ENCODE measurements at regions not wholly inside any gene's neighbourhood (a gene's known extent, or its start where the extent isn't known, plus 50 kb on each side); places are given as distances from the start of the nearest gene placed in this dataset.

DNA sequence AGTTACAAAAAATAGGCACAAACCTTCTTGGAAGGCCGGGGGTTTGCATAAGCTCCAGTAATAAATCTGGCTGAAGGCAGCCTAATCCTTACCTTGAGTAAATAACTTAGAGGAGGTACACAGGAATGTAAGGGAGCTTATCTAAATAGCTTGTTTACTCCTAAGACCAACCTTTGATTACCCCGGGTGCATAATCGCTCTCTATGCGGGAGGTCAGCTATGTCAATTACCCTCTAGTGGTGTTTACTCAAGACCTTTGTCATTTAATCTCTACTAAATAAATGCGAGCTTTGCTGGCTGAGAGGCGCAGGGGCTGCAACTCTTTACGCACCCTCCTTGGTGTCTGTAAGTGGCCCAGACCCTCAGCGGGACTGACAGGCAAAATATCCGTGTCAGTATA, 50.2 kb upstream of the MAP9 start:
- TF ChIP-seq POLR2A (IDR thresholded peaks at IDR 0.05; ENCODE audit: low read depth, low read length): no peak
- no peak for TF ChIP-seq POLR2AphosphoS5 (IDR thresholded peaks at IDR 0.05; ENCODE audit: low read depth, low read length)
- TF ChIP-seq SPI1 (IDR thresholded peaks at IDR 0.05; ENCODE audit: low read depth, low read length): no peak
- TF ChIP-seq POU2F2 (IDR thresholded peaks at IDR 0.05; ENCODE audit: low read depth, low read length): no peak
